HEK293 (cell line): ENCODE measurements at regions not wholly inside any gene's neighbourhood (a gene's known extent, or its start where the extent isn't known, plus 50 kb on each side); places are given as distances from the start of the nearest gene placed in this dataset.

Source experiments
- CTCF ChIA-PET: fragments of 350-600 bp; formaldehyde crosslinking; extraction: SDS; loops from one replicate; lab custom pipeline; 2021; ENCODE audit warnings: antibody characterized with exemption; lab: Yijun Ruan, JAX
- POLR2A ChIA-PET: fragments of 300-600 bp; formaldehyde crosslinking; extraction: SDS; loops from one replicate; lab custom pipeline; 2020; ENCODE audit warnings: antibody characterized with exemption, inconsistent platforms; lab: Yijun Ruan, JAX
- H3K27ac ChIP-seq: fragments of 200-500 bp; sonication (Bioruptor generic); 2 replicates; pipeline ENCODE4 v1.5.1; 2014; ENCODE audit warnings: low read depth, low read length, control low read depth, inconsistent platforms; ENCODE audit errors: extremely low read depth
- H3K36me3 ChIP-seq, 2 experiments: fragments of 200-500 bp in 1 of 2; sonication (Bioruptor generic) in 1 of 2; 1 replicate in 1 of 2; 2 replicates in 1 of 2; pipeline ENCODE4 v1.5.1; 2014 to 2017; ENCODE audit warnings: inconsistent platforms in 2 of 2, low read length in 2 of 2; ENCODE audit not compliant: control insufficient read depth in 2 of 2, insufficient read depth in 1 of 2
- H3K4me1 ChIP-seq: fragments of 200-500 bp; sonication (Bioruptor generic); 2 replicates; pipeline ENCODE4 v1.5.1; 2014; ENCODE audit warnings: mild to moderate bottlenecking, low read length, inconsistent platforms; ENCODE audit not compliant: control insufficient read depth, insufficient read depth
- H3K4me3 ChIP-seq: 2 replicates; pipeline ENCODE4 v1.5.1; 2011; ENCODE audit warnings: low read depth, mild to moderate bottlenecking, control low read depth, low read length, moderate library complexity
- H3K9me3 ChIP-seq: fragments of 200-500 bp; sonication (Bioruptor generic); 2 replicates; pipeline ENCODE4 v1.5.1; 2014; ENCODE audit warnings: low read depth, low read length, inconsistent platforms; ENCODE audit not compliant: control insufficient read depth, insufficient read depth
- ATF2 ChIP-seq: fragments of 450-650 bp; formaldehyde crosslinking; IDR thresholded peaks from 2 replicates; pipeline ENCODE4 v1.5.1; 2016; ENCODE audit warnings: missing biosample characterization, missing genetic modification characterization, low read depth
- GLIS2 ChIP-seq: fragments of 450-650 bp; formaldehyde crosslinking; IDR thresholded peaks from 2 replicates; pipeline ENCODE4 v1.5.1; 2016; ENCODE audit warnings: missing biosample characterization, missing genetic modification characterization
- HOXD13 ChIP-seq: sonication (generic); formaldehyde crosslinking; IDR thresholded peaks from 2 replicates; pipeline ENCODE4 v1.8.0; 2022; ENCODE audit warnings: missing genetic modification reagents, borderline replicate concordance
- KLF9 ChIP-seq: fragments of 450-650 bp; formaldehyde crosslinking; IDR thresholded peaks from 2 replicates; pipeline ENCODE4 v1.5.1; 2016; ENCODE audit warnings: missing biosample characterization, missing genetic modification characterization, low read depth
- MZF1 ChIP-seq: fragments of 450-650 bp; formaldehyde crosslinking; IDR thresholded peaks from 2 replicates; pipeline ENCODE4 v1.5.1; 2017; ENCODE audit warnings: missing biosample characterization, missing genetic modification characterization, borderline replicate concordance
- PRDM6 ChIP-seq: fragments of 450-650 bp; formaldehyde crosslinking; IDR thresholded peaks from 2 replicates; pipeline ENCODE4 v1.5.1; 2017; ENCODE audit warnings: missing biosample characterization, missing genetic modification characterization
- SCRT2 ChIP-seq: fragments of 450-650 bp; formaldehyde crosslinking; IDR thresholded peaks from 2 replicates; pipeline ENCODE4 v1.5.1; 2016; ENCODE audit warnings: missing biosample characterization, missing genetic modification characterization
- TRIM28 ChIP-seq: IDR thresholded peaks from 2 replicates; pipeline ENCODE4 v1.6.1; 2011; ENCODE audit warnings: low read length, control low read depth, borderline replicate concordance
- ZBTB17 ChIP-seq: fragments of 450-650 bp; formaldehyde crosslinking; IDR thresholded peaks from 2 replicates; pipeline ENCODE4 v1.5.1; 2016; ENCODE audit warnings: missing biosample characterization, missing genetic modification characterization
- ZBTB7A ChIP-seq: fragments of 450-650 bp; formaldehyde crosslinking; IDR thresholded peaks from 2 replicates; pipeline ENCODE4 v1.5.1; 2016; ENCODE audit warnings: low read depth, missing biosample characterization, missing genetic modification characterization
- ZNF114 ChIP-seq: fragments of 450-650 bp; formaldehyde crosslinking; IDR thresholded peaks from 2 replicates; pipeline ENCODE4 v1.5.0; 2017; ENCODE audit warnings: missing biosample characterization, missing genetic modification characterization
- ZNF23 ChIP-seq: fragments of 450-650 bp; formaldehyde crosslinking; IDR thresholded peaks from 2 replicates; pipeline ENCODE4 v1.5.1; 2016; ENCODE audit warnings: missing biosample characterization, missing genetic modification characterization, borderline replicate concordance
- ZNF48 ChIP-seq: fragments of 450-650 bp; formaldehyde crosslinking; IDR thresholded peaks from 2 replicates; pipeline ENCODE4 v1.5.1; 2016; ENCODE audit warnings: missing biosample characterization, missing genetic modification characterization
- ZNF521 ChIP-seq: fragments of 450-650 bp; formaldehyde crosslinking; IDR thresholded peaks from 2 replicates; pipeline ENCODE4 v1.5.1; 2017; ENCODE audit warnings: missing biosample characterization, mild to moderate bottlenecking, missing genetic modification characterization
- ZNF529 ChIP-seq: fragments of 450-650 bp; formaldehyde crosslinking; IDR thresholded peaks from 2 replicates; pipeline ENCODE4 v1.5.1; 2017; ENCODE audit warnings: missing genetic modification characterization, missing biosample characterization; ENCODE audit not compliant: insufficient replicate concordance
- ZNF549 ChIP-seq: fragments of 450-650 bp; IDR thresholded peaks from 2 replicates; pipeline ENCODE4 v1.5.1; 2018; ENCODE audit warnings: missing biosample characterization, missing genetic modification characterization, mild to moderate bottlenecking, inconsistent platforms, moderate library complexity
- ZNF639 ChIP-seq: fragments of 450-650 bp; formaldehyde crosslinking; IDR thresholded peaks from 2 replicates; pipeline ENCODE4 v1.5.1; 2016; ENCODE audit warnings: missing biosample characterization, missing genetic modification characterization
- ZNF701 ChIP-seq: fragments of 450-650 bp; formaldehyde crosslinking; IDR thresholded peaks from 2 replicates; pipeline ENCODE4 v1.5.1; 2016; ENCODE audit warnings: missing biosample characterization, missing genetic modification characterization
- ZNF837 ChIP-seq: fragments of 450-650 bp; formaldehyde crosslinking; IDR thresholded peaks from 2 replicates; pipeline ENCODE4 v1.5.1; 2016; ENCODE audit warnings: missing biosample characterization, missing genetic modification characterization
- ZSCAN23 ChIP-seq: fragments of 450-650 bp; formaldehyde crosslinking; IDR thresholded peaks from 2 replicates; pipeline ENCODE4 v1.5.1; 2016; ENCODE audit warnings: missing biosample characterization, missing genetic modification characterization
- TF ChIP-seq, protein P1 (sequence below): fragments of 450-650 bp; formaldehyde crosslinking; IDR thresholded peaks from 2 replicates; pipeline ENCODE4 v1.5.1; 2016; ENCODE audit warnings: missing biosample characterization, missing genetic modification characterization

- H3K4me3 ChIP-seq, result no peak overlapping the region
- no peaks in the 10 kb centered on the region for H3K36me3 ChIP-seq
- H3K9me3 ChIP-seq, result no peaks in the 10 kb centered on the region
- TF ChIP-seq KLF9 (tag by site-specific recombination), result no peak
- no peak for TF ChIP-seq ATF2 (tag by site-specific recombination)
- TF ChIP-seq ZNF521 (tag by site-specific recombination), result no peak
- ChIA-PET CTCF (no interaction called here), POLR2A (no interaction called here)
- H3K27ac ChIP-seq, result no peak overlapping the region
- H3K4me1 ChIP-seq, result no peaks in the 10 kb centered on the region
Measured at GRCh38 chr3:35275768-35276167, 363.6 kb upstream of the ARPP21 start.

GRCh38 chr3:35276568-35276967, 362.8 kb upstream of the ARPP21 start:
- no peak for TF ChIP-seq PRDM6
- TF ChIP-seq ZBTB7A (tag by site-specific recombination), result no peak
- TF ChIP-seq ZSCAN23, result no peak
- no peak for TF ChIP-seq MZF1 (tag by site-specific recombination)
- TF ChIP-seq ZNF48 (tag by site-specific recombination), result no peak
- TF ChIP-seq ZNF837, result no peak
- no peak for TF ChIP-seq SCRT2 (tag by site-specific recombination)
- TF ChIP-seq ZNF529 (tag by site-specific recombination), result no peak
- no peak for TF ChIP-seq ZNF549 (tag by site-specific recombination)
- TF ChIP-seq ZNF701 (tag by site-specific recombination), result no peak
- no peak for TF ChIP-seq ZNF114 (tag by site-specific recombination)
- TF ChIP-seq HOXD13 (CRISPR knock-in tag), result no peak
- no peak for TF ChIP-seq ZBTB17 (tag by site-specific recombination)
- no peak for TF ChIP-seq ZNF639
- TF ChIP-seq, protein P1, sequence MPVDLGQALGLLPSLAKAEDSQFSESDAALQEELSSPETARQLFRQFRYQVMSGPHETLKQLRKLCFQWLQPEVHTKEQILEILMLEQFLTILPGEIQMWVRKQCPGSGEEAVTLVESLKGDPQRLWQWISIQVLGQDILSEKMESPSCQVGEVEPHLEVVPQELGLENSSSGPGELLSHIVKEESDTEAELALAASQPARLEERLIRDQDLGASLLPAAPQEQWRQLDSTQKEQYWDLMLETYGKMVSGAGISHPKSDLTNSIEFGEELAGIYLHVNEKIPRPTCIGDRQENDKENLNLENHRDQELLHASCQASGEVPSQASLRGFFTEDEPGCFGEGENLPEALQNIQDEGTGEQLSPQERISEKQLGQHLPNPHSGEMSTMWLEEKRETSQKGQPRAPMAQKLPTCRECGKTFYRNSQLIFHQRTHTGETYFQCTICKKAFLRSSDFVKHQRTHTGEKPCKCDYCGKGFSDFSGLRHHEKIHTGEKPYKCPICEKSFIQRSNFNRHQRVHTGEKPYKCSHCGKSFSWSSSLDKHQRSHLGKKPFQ, result no peak
- no peak for TF ChIP-seq TRIM28
- no peak for TF ChIP-seq GLIS2 (tag by site-specific recombination)
- TF ChIP-seq ZNF23, result no peak
- ChIA-PET CTCF (no interaction called here), POLR2A (no interaction called here)
- Histone ChIP-seq H3K9me3 (no peaks in the 10 kb centered on the region), H3K36me3 (no peaks in the 10 kb centered on the region), H3K4me3 (no peak overlapping the region), H3K4me1 (no peaks in the 10 kb centered on the region), H3K27ac (no peak overlapping the region)
